ENCODE measurements at regions not wholly inside any gene's neighbourhood (a gene's known extent, or its start where the extent isn't known, plus 50 kb on each side); places are given as distances from the start of the nearest gene placed in this dataset.

DNA sequence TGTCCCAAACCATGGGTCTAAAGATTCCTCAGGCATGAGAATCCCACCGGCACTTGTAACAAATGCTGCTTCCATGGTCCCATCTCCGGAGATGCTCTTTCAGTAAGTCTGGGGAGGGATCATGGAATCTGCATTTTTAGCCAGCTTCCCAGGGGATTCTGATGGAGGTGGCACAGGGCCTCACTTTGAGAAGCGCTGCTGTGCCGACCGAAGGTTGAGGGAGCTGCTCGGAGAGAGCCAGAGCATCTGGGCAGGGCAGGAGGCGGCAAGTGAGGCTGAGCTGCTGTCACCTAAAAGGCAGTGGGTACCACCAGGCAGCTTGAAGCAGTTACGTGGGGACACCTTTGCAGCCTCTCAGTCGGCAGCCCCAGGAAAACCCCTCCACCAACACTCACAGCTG lies 100.2 kb upstream of the CDYL start (continued):
- TF ChIP-seq TSHZ1 (CRISPR knock-in tag; IDR thresholded peaks at IDR 0.05) (no peak), SMARCE1 (IDR thresholded peaks at IDR 0.05) (no peak), HNRNPUL1 (IDR thresholded peaks at IDR 0.05; ENCODE audit: low read length) (no peak), RBM25 (IDR thresholded peaks at IDR 0.05; ENCODE audit: low read depth, low read length, severe bottlenecking) (no peak)

DNA sequence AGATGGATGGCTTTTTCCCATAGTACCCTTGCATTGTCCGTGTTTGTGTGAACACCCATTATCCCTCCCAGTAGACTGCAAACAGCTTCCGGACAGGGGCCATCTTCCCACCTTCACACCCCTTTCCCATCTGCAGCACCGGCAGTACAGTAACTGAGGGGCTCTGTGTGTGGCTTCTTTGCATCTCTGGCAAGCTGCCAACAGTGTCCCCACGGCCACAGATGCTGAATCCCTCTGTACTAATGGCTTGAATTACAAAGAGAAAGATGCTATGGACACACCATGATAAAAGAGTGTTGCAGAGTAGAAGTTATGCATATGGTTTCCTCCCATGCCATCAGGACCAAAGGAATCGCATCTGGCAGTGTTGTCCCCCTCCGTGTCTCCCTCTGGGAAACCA lies 101.1 kb upstream of the CDYL start:
- in situ Hi-C loops (cut with MboI): no loop called here
- POLR2A ChIA-PET: interaction anchor here (0.6 to 1.5 kb wide), 3 partner anchors 9 to 208 kb away, joined by 3 to 4 read pairs (median 4); no protein-coding TSS in a partner anchor
- no peak for TF ChIP-seq EWSR1 (IDR thresholded peaks at IDR 0.05; ENCODE audit: borderline replicate concordance, low read depth, partially characterized antibody)
- no peak for TF ChIP-seq DACH1 (IDR thresholded peaks at IDR 0.05; ENCODE audit: partially characterized antibody)
- TF ChIP-seq ZBTB8A (IDR thresholded peaks at IDR 0.05; ENCODE audit: partially characterized antibody): no peak
- 0 out of 4 replicates have a peak, but pooled peaks of 1 of the 2 experiments have one; percentile 8 for TF ChIP-seq RAD21 (CRISPR knock-in tag; conservative IDR thresholded peaks at IDR 0.05 in 1 of 2, IDR thresholded peaks at IDR 0.05 in 1 of 2)
- TF ChIP-seq MEF2A (IDR thresholded peaks at IDR 0.05; ENCODE audit: control insufficient read depth, low read depth, low read length): no peak
- TF ChIP-seq NFIX (CRISPR knock-in tag; IDR thresholded peaks at IDR 0.05; ENCODE audit: low read depth): peak; percentile 85
- TF ChIP-seq MAFF (IDR thresholded peaks at IDR 0.05; ENCODE audit: low read length): no peak
- no peak for TF ChIP-seq BRF2 (IDR thresholded peaks at IDR 0.05; ENCODE audit: borderline replicate concordance, insufficient read depth, insufficient read length)
- TF ChIP-seq ZNF197 (CRISPR knock-in tag; IDR thresholded peaks at IDR 0.05; ENCODE audit: low read depth): no peak
- TF ChIP-seq NFIC (IDR thresholded peaks at IDR 0.05): peak; percentile 98
- TF ChIP-seq SRF (CRISPR knock-in tag; IDR thresholded peaks at IDR 0.05): no peak
- no peak for TF ChIP-seq HEY1 (CRISPR knock-in tag; IDR thresholded peaks at IDR 0.05; ENCODE audit: borderline replicate concordance)

More for the DNA sequence above, 101.1 kb upstream of the CDYL start:
- FAIRE-seq (no peak), ATAC-seq (no peak), DNase-seq (ENCODE audit: extremely low read depth in 1 of 4, low spot score in 3 of 4) (no peak)
- BruUV-seq (replicated peaks): no TSS peak
- no peak overlapping the region for H3K4me2 ChIP-seq (ENCODE audit: insufficient read depth, low read length)
- no peak overlapping the region for H3K27ac ChIP-seq (ENCODE audit: extremely low read depth, low read depth, low read length)
- H3K79me2 ChIP-seq (ENCODE audit: control insufficient read depth, insufficient read depth, low read length): no peaks in the 10 kb centered on the region
- WGBS (ENCODE audit: insufficient coverage, low coverage, missing lambda C conversion rate): 7% methylated on average over 6 of the region's 6 CpGs
- peaks cover 0 to 6% of the 10 kb centered on the region in 2 experiments; a peak in 2 of 5 replicates for H3K4me1 ChIP-seq (replicated peaks in 1 of 2; ENCODE audit: control insufficient read depth in 2 of 2, insufficient read depth in 2 of 2, low read length in 2 of 2)
- intact Hi-C loops (cut with micrococcal nuclease): no loop called here
- no peak overlapping the region for H3K4me3 ChIP-seq
- CTCF ChIA-PET (ENCODE audit: low intra/inter-chr PET ratio): no interaction called here
- no peaks in the 10 kb centered on the region for H3K36me3 ChIP-seq (ENCODE audit: control insufficient read depth, insufficient read depth, low read length)
- no peak overlapping the region for H3K9ac ChIP-seq (ENCODE audit: insufficient read depth in 1 of 2, low read depth in 2 of 2, low read length in 2 of 2)
- H3K9me1 ChIP-seq (ENCODE audit: control insufficient read depth, insufficient read depth, low read length): no peaks in the 10 kb centered on the region
- no peak overlapping the region for H2AFZ ChIP-seq (ENCODE audit: low read depth, low read length)
- no peaks in the 10 kb centered on the region for H4K20me1 ChIP-seq (replicated peaks; ENCODE audit: control insufficient read depth, insufficient read depth, low read length)
- H3K27me3 ChIP-seq (ENCODE audit: control insufficient read depth in 2 of 2, insufficient read depth in 2 of 2, low read length in 2 of 2): peaks cover 0 to 10% of the 10 kb centered on the region in 2 experiments; a peak in 2 of 5 replicates
- H3K9me3 ChIP-seq (replicated peaks; ENCODE audit: control insufficient read depth, insufficient read depth, low read depth, low read length): no peaks in the 10 kb centered on the region

Data from K562 (cell line).